Hepatocyte (in vitro differentiated cells): ENCODE measurements at regions not wholly inside any gene's neighbourhood (a gene's known extent, or its start where the extent isn't known, plus 50 kb on each side); places are given as distances from the start of the nearest gene placed in this dataset.

ENCODE experiments used
- DNase-seq: peaks from one replicate; pipeline ENCODE4 v3.0.0-alpha.2; 2016; ENCODE audit warnings: low spot score
- H2AFZ ChIP-seq: fragments of 200-600 bp; sonication (generic); 2 replicates; pipeline ENCODE4 v1.6.0; 2016; ENCODE audit warnings: antibody characterized with exemption, mild to moderate bottlenecking
- H3K27ac ChIP-seq: fragments of 200-600 bp; sonication (generic); 2 replicates; pipeline ENCODE4 v1.5.1; 2016; ENCODE audit warnings: mild to moderate bottlenecking
- H3K27me3 ChIP-seq: fragments of 200-600 bp; sonication (generic); 2 replicates; pipeline ENCODE4 v1.6.1; 2016
- H3K36me3 ChIP-seq: fragments of 200-600 bp; sonication (generic); replicated peaks from 2 replicates; pipeline ENCODE4 v1.5.1; 2016; ENCODE audit warnings: low read depth; ENCODE audit not compliant: insufficient read depth
- H3K4me1 ChIP-seq: fragments of 200-600 bp; sonication (generic); 2 replicates; pipeline ENCODE4 v1.5.1; 2016; ENCODE audit warnings: mild to moderate bottlenecking, moderate library complexity; ENCODE audit not compliant: insufficient read depth
- H3K4me2 ChIP-seq: fragments of 200-600 bp; sonication (generic); 2 replicates; pipeline ENCODE4 v1.6.0; 2016
- H3K4me3 ChIP-seq: fragments of 200-600 bp; sonication (generic); 2 replicates; pipeline ENCODE4 v1.5.1; 2016; ENCODE audit warnings: mild to moderate bottlenecking
- H3K79me2 ChIP-seq: fragments of 200-600 bp; sonication (generic); 2 replicates; pipeline ENCODE4 v1.6.0; 2017; ENCODE audit warnings: mild to moderate bottlenecking
- H3K9me2 ChIP-seq: fragments of 200-600 bp; sonication (generic); replicated peaks from 2 replicates; pipeline ENCODE4 v1.6.0; 2017; ENCODE audit warnings: mild to moderate bottlenecking; ENCODE audit not compliant: insufficient read depth
- H3K9me3 ChIP-seq: fragments of 200-600 bp; sonication (generic); 2 replicates; pipeline ENCODE4 v1.5.1; 2016; ENCODE audit warnings: low read depth, mild to moderate bottlenecking
- H4K20me1 ChIP-seq: fragments of 200-600 bp; sonication (generic); 2 replicates; pipeline ENCODE4 v1.6.0; 2016; ENCODE audit warnings: mild to moderate bottlenecking; ENCODE audit not compliant: insufficient read depth, poor library complexity, severe bottlenecking
- CTCF ChIP-seq: fragments of 200-600 bp; sonication (generic); IDR thresholded peaks from 2 replicates; pipeline ENCODE4 v1.5.1; 2016; ENCODE audit warnings: antibody characterized with exemption, mild to moderate bottlenecking; ENCODE audit not compliant: poor library complexity
- EZH2 ChIP-seq: fragments of 200-600 bp; sonication (generic); IDR thresholded peaks from 2 replicates; pipeline ENCODE4 v1.6.1; 2016; ENCODE audit warnings: antibody characterized with exemption, mild to moderate bottlenecking, borderline replicate concordance
- EZH2phosphoT487 ChIP-seq: fragments of 200-600 bp; sonication (generic); IDR thresholded peaks from one replicate; pipeline ENCODE4 v1.6.1; 2018; ENCODE audit warnings: antibody characterized with exemption, mild to moderate bottlenecking, low read depth, moderate library complexity; ENCODE audit not compliant: unreplicated experiment, severe bottlenecking
- WGBS: methylation state at CpG from one replicate; pipeline ENCODE4 v1.1.6; 2016; ENCODE audit warnings: low lambda C conversion rate; ENCODE audit errors: missing lambda C conversion rate; 5-methylcytosine and 5-hydroxymethylcytosine counted together

DNA sequence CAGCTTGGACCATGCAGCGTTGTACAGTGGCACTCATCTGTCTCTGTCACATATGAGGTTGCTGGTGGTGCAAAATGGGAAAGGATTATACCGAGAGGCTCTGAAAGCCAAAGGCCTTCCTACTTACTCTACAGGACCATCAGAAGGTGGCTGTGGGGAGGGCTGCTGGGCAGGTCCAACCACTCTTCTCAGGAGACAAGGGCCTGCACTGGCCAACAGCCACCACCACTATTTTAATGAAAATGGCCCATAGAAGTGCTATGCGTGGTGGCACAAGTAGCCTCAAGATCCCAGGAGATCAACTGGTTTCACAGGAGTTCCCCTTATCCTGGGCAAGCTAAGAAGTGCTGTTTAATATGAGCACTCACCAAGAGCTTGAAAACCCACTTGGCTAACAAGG, 52.3 kb downstream of the MRPL57 start:
- Histone ChIP-seq H3K4me2 (no peak overlapping the region), H3K4me1 (no peaks in the 10 kb centered on the region), H3K79me2 (no peaks in the 10 kb centered on the region), H3K4me3 (no peak overlapping the region), H3K36me3 (no peaks in the 10 kb centered on the region), H3K9me3 (no peaks in the 10 kb centered on the region), H3K9me2 (no peaks in the 10 kb centered on the region), H2AFZ (no peak overlapping the region), H4K20me1 (no peaks in the 10 kb centered on the region), H3K27me3 (no peaks in the 10 kb centered on the region), H3K27ac (no peak overlapping the region)
- TF ChIP-seq EZH2phosphoT487 (no peak), EZH2 (no peak), CTCF (no peak)
- 97% methylated on average over 3 of the region's 3 CpGs for WGBS
- DNase-seq: no peak

- no peak for TF ChIP-seq EZH2
- Histone ChIP-seq H3K27ac (no peak overlapping the region), H4K20me1 (no peaks in the 10 kb centered on the region), H3K9me2 (no peaks in the 10 kb centered on the region), H3K4me1 (no peaks in the 10 kb centered on the region), H3K27me3 (no peaks in the 10 kb centered on the region), H3K4me2 (no peak overlapping the region), H3K9me3 (no peaks in the 10 kb centered on the region), H3K4me3 (no peak overlapping the region), H3K36me3 (no peaks in the 10 kb centered on the region), H3K79me2 (no peaks in the 10 kb centered on the region), H2AFZ (no peak overlapping the region)
- DNase-seq: no peak
- WGBS: 93% methylated on average over 7 of the region's 7 CpGs
These were observed 53.0 kb downstream of the MRPL57 start for GRCh38 chr13:21229241-21230024.

DNA sequence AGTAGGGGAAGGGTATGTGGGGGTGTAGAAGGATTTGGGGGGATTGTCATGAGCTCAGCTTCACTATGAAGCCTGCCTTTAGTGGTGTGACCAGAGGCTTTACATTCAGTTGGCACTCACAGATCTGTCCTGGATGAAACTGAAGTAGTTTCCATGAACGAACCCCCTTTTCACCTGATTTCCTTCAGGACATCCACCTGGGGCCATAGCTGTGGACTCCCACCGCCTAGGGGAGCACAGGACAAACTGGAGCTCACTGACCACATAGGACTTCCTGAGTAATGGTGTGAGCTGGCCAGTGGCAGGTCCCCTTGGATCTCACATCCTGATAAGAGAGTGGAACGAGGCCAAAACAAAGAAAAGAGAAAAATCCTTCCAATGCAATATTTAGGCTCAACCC, 54.1 kb downstream of the MRPL57 start:
- Histone ChIP-seq H4K20me1 (no peaks in the 10 kb centered on the region), H3K4me1 (no peaks in the 10 kb centered on the region), H3K79me2 (no peaks in the 10 kb centered on the region), H3K9me3 (no peaks in the 10 kb centered on the region), H2AFZ (no peak overlapping the region), H3K27me3 (no peaks in the 10 kb centered on the region), H3K27ac (no peak overlapping the region), H3K36me3 (no peaks in the 10 kb centered on the region), H3K4me2 (no peak overlapping the region), H3K4me3 (no peak overlapping the region), H3K9me2 (no peaks in the 10 kb centered on the region)
- 86% methylated on average over 3 of the region's 3 CpGs for WGBS
- no peak for DNase-seq
- TF ChIP-seq EZH2phosphoT487 (no peak), CTCF (no peak), EZH2 (no peak)

- no peak overlapping the region for H3K4me2 ChIP-seq
- H3K9me3 ChIP-seq: no peaks in the 10 kb centered on the region
- no peaks in the 10 kb centered on the region for H3K36me3 ChIP-seq
- no peak overlapping the region for H3K27ac ChIP-seq
- no peaks in the 10 kb centered on the region for H4K20me1 ChIP-seq
- no peaks in the 10 kb centered on the region for H3K79me2 ChIP-seq
- no peak overlapping the region for H2AFZ ChIP-seq
- no peak overlapping the region for H3K4me3 ChIP-seq
- H3K9me2 ChIP-seq: no peaks in the 10 kb centered on the region
- no peaks in the 10 kb centered on the region for H3K27me3 ChIP-seq
- H3K4me1 ChIP-seq: no peaks in the 10 kb centered on the region
- DNase-seq: no peak
- WGBS: 68% methylated on average over 5 of the region's 5 CpGs
- TF ChIP-seq EZH2phosphoT487 (no peak), EZH2 (no peak), CTCF (no peak)
These were observed 55.0 kb downstream of the MRPL57 start for GRCh38 chr13:21231426-21231940.
